K562 (cell line): ENCODE measurements at regions not wholly inside any gene's neighbourhood (a gene's known extent, or its start where the extent isn't known, plus 50 kb on each side); places are given as distances from the start of the nearest gene placed in this dataset.

Source experiments
- ATAC-seq: fragments of 200-7000 bp; cut with Tn5 transposase; 3 replicates; pipeline ENCODE4 v1.9.1; 2020; ENCODE audit warnings: moderate library complexity
- BruUV-seq: library from RNA; stranded (reverse); fragments of 400-500 nt; replicated peaks from 2 replicates; lab custom pipeline; 2021; lab: Mats Ljungman, UMichigan
- CTCF ChIA-PET: fragments of 300-600 bp; formaldehyde crosslinking; extraction: SDS; loops from one replicate; lab custom pipeline; 2021; ENCODE audit warnings: low intra/inter-chr PET ratio; lab: Yijun Ruan, JAX
- POLR2A ChIA-PET: fragments of 300-600, 350-650 bp; sonication (Branson Sonifier 250); formaldehyde crosslinking; extraction: SDS; loops from one replicate; lab custom pipeline; 2021; ENCODE audit warnings: antibody characterized with exemption, inconsistent platforms; lab: Yijun Ruan, JAX
- DNase-seq, 4 experiments: peaks; one replicate each; pipeline versions ENCODE4 v3.0.0 to v3.0.0-alpha.2; 2011 to 2018; ENCODE audit warnings: low spot score in 3 of 4, mixed read lengths in 3 of 4; ENCODE audit errors: extremely low read depth in 1 of 4
- FAIRE-seq: peaks from 2 replicates; lab custom pipeline; 2011; peaks lifted over from hg19 to GRCh38; lab: Jason Lieb, UNC
- H2AFZ ChIP-seq: 2 replicates; pipeline ENCODE4 v1.6.0; 2011; ENCODE audit warnings: low read depth, low read length, control low read depth, inconsistent platforms
- H3K27ac ChIP-seq: fragments of 200-600 bp; 3 replicates; pipeline ENCODE4 v1.8.0; 2011; ENCODE audit warnings: low read depth, mild to moderate bottlenecking, control low read depth, inconsistent platforms, low read length, moderate library complexity, mixed read lengths; ENCODE audit errors: extremely low read depth
- H3K27me3 ChIP-seq, 2 experiments: fragments of 300-600 bp in 1 of 2; 2 replicates in 1 of 2; 3 replicates in 1 of 2; pipeline versions ENCODE4 v1.6.0 to v1.8.0; 2011; ENCODE audit warnings: inconsistent platforms in 2 of 2, low read length in 2 of 2, mild to moderate bottlenecking in 1 of 2, mixed read lengths in 1 of 2, moderate library complexity in 1 of 2; ENCODE audit not compliant: control insufficient read depth in 2 of 2, insufficient read depth in 2 of 2
- H3K36me3 ChIP-seq: fragments of 300-600 bp; 3 replicates; pipeline ENCODE4 v1.8.0; 2011; ENCODE audit warnings: mild to moderate bottlenecking, low read length, inconsistent platforms; ENCODE audit not compliant: control insufficient read depth, insufficient read depth
- H3K4me1 ChIP-seq, 2 experiments: fragments of 200-600 bp in 1 of 2; replicated peaks in 1 of 2; 2 replicates in 1 of 2; 3 replicates in 1 of 2; pipeline versions ENCODE4 v1.5.1 to v1.8.0; 2011; ENCODE audit warnings: inconsistent platforms in 2 of 2, low read length in 2 of 2, mild to moderate bottlenecking in 1 of 2, mixed read lengths in 1 of 2, moderate library complexity in 1 of 2; ENCODE audit not compliant: control insufficient read depth in 2 of 2, insufficient read depth in 2 of 2
- H3K4me2 ChIP-seq: 2 replicates; pipeline ENCODE4 v1.6.1; 2011; ENCODE audit warnings: low read length, control low read depth, inconsistent platforms, mixed read lengths; ENCODE audit not compliant: insufficient read depth
- H3K4me3 ChIP-seq: fragments of 200-600 bp; sonication (generic), shearing (Covaris generic); 2 replicates; pipeline ENCODE4 v1.5.1; 2016; ENCODE audit warnings: control low read depth, inconsistent platforms
- H3K79me2 ChIP-seq: fragments of 200-600 bp; 3 replicates; pipeline ENCODE4 v1.8.0; 2011; ENCODE audit warnings: low read length, inconsistent platforms; ENCODE audit not compliant: control insufficient read depth, insufficient read depth
- H3K9ac ChIP-seq, 2 experiments: 2 replicates each; pipeline versions ENCODE4 v1.6.0 to v1.6.1; 2011; ENCODE audit warnings: low read depth in 2 of 2, low read length in 2 of 2, control low read depth in 1 of 2, inconsistent platforms in 1 of 2, mild to moderate bottlenecking in 1 of 2, mixed read lengths in 1 of 2; ENCODE audit not compliant: insufficient read depth in 1 of 2
- H3K9me1 ChIP-seq: one replicate; pipeline ENCODE4 v1.6.0; 2011; ENCODE audit warnings: inconsistent platforms, mild to moderate bottlenecking, low read length, moderate library complexity; ENCODE audit not compliant: control insufficient read depth, insufficient read depth
- H3K9me3 ChIP-seq: replicated peaks from 2 replicates; pipeline ENCODE4 v1.5.1; 2011; ENCODE audit warnings: low read depth, low read length, inconsistent platforms; ENCODE audit not compliant: control insufficient read depth, insufficient read depth
- H4K20me1 ChIP-seq: replicated peaks from 2 replicates; pipeline ENCODE4 v1.6.1; 2011; ENCODE audit warnings: low read length, inconsistent platforms, mixed read lengths; ENCODE audit not compliant: control insufficient read depth, insufficient read depth
- GATAD2A ChIP-seq: fragments of 450-650 bp; IDR thresholded peaks from 2 replicates; pipeline ENCODE4 v1.6.1; 2017
- LEF1 ChIP-seq: fragments of 450-650 bp; IDR thresholded peaks from 2 replicates; pipeline ENCODE4 v1.6.1; 2016; ENCODE audit warnings: mild to moderate bottlenecking
- MEIS2 ChIP-seq: fragments of 450-650 bp; IDR thresholded peaks from 2 replicates; pipeline ENCODE4 v1.6.1; 2014; ENCODE audit warnings: mild to moderate bottlenecking; ENCODE audit not compliant: partially characterized antibody
- SP2 ChIP-seq: IDR thresholded peaks from 2 replicates; pipeline ENCODE4 v1.6.1; 2011; ENCODE audit warnings: mild to moderate bottlenecking, low read depth, low read length, moderate library complexity; ENCODE audit not compliant: poor library complexity, severe bottlenecking; ENCODE audit errors: extremely low read depth
- U2AF1 ChIP-seq: fragments of 200-400 bp; formaldehyde crosslinking; optimal IDR thresholded peaks from 2 replicates; pipeline ENCODE3; 2017; ENCODE audit warnings: mild to moderate bottlenecking, low read depth, low read length, moderate library complexity
- ZNF140 ChIP-seq: fragments of 250-450 bp; sonication (Bioruptor Pico); IDR thresholded peaks from 2 replicates; pipeline ENCODE4 v1.8.0; 2021; ENCODE audit warnings: moderate library complexity, mild to moderate bottlenecking, inconsistent platforms
- ZNF311 ChIP-seq: fragments of 250-450 bp; sonication (Bioruptor Pico); IDR thresholded peaks from 2 replicates; pipeline ENCODE4 v1.4.0; 2020; ENCODE audit warnings: mild to moderate bottlenecking, moderate library complexity
- ZNF41 ChIP-seq: fragments of 250-450 bp; sonication (Bioruptor Pico); conservative IDR thresholded peaks from 2 replicates; pipeline ENCODE4 v1.4.0; 2020; ENCODE audit warnings: mild to moderate bottlenecking
- WGBS: fragments of 100-300 bp; shearing (Covaris generic); methylation state at CpG from one replicate; pipeline ENCODE4 v1.1.6; 2016; ENCODE audit warnings: low coverage, mixed read lengths; ENCODE audit not compliant: insufficient coverage; ENCODE audit errors: missing lambda C conversion rate; 5-methylcytosine and 5-hydroxymethylcytosine counted together
- in situ Hi-C: fragments of 300-500 bp; cut with MboI; formaldehyde crosslinking; loops from 4 replicates; pipeline ENCODE4 v1.15.0; 2018; ENCODE audit warnings: inconsistent platforms, mixed read lengths
- intact Hi-C: fragments of 100-400 bp; cut with micrococcal nuclease; formaldehyde crosslinking; loops from 2 replicates; pipeline ENCODE4 v1.14.2; 2022
- TF ChIP-seq, protein P1 (sequence below): sonication (generic); formaldehyde crosslinking; IDR thresholded peaks from 2 replicates; pipeline ENCODE4 v1.4.0; 2020; ENCODE audit warnings: mild to moderate bottlenecking, missing genetic modification reagents
- TF ChIP-seq, protein P2 (sequence below): fragments of 200-800 bp; sonication (Bioruptor generic); IDR thresholded peaks from 2 replicates; pipeline ENCODE4 v1.6.1; 2016; ENCODE audit warnings: missing genetic modification characterization, missing compliant biosample characterization
- TF ChIP-seq, protein P3 (sequence below): sonication (generic); formaldehyde crosslinking; IDR thresholded peaks from 2 replicates; pipeline ENCODE4 v1.8.0; 2023; ENCODE audit warnings: mild to moderate bottlenecking, missing genetic modification reagents

DNA sequence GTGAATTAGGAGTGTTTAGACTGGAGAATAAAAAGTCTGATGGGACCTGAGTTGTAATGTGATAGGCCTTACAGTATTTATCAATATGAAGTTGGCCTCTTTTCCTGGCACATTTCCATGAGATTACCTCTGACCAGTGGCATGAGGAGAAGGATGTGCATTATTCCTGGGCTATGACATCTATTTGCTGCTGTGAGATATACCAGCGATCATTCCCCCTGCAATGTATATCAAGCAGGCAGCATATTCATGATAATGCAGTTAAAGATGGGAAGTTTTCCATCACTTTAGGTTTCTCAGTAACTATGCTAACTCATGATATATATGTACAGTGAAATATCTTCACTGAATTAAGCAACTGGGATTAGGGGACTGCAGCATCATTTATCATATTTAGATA, 142.8 kb upstream of the MBL2 start:
- no peak for FAIRE-seq
- in situ Hi-C loops (no loop called here), intact Hi-C loops (no loop called here)
- DNase-seq = no peak
- 0% methylated on average over 1 of the region's 1 CpG for WGBS
- Histone ChIP-seq H2AFZ (no peak overlapping the region), H3K9me3 (peaks cover 2% of the 10 kb centered on the region), H3K27me3 (no peaks in the 10 kb centered on the region), H3K4me1 (no peaks in the 10 kb centered on the region), H3K27ac (no peak overlapping the region), H3K9ac (no peak overlapping the region), H3K9me1 (no peaks in the 10 kb centered on the region), H3K79me2 (no peaks in the 10 kb centered on the region), H3K4me2 (no peak overlapping the region), H3K4me3 (no peak overlapping the region), H4K20me1 (no peaks in the 10 kb centered on the region), H3K36me3 (no peaks in the 10 kb centered on the region)
- POLR2A ChIA-PET = no interaction called here
- ATAC-seq = no peak
- CTCF ChIA-PET = no interaction called here
- BruUV-seq = no TSS peak
- TF ChIP-seq ZNF311 (CRISPR knock-in tag) = no peak
- TF ChIP-seq SP2 = no peak
- no peak for TF ChIP-seq LEF1
- TF ChIP-seq, protein P1, sequence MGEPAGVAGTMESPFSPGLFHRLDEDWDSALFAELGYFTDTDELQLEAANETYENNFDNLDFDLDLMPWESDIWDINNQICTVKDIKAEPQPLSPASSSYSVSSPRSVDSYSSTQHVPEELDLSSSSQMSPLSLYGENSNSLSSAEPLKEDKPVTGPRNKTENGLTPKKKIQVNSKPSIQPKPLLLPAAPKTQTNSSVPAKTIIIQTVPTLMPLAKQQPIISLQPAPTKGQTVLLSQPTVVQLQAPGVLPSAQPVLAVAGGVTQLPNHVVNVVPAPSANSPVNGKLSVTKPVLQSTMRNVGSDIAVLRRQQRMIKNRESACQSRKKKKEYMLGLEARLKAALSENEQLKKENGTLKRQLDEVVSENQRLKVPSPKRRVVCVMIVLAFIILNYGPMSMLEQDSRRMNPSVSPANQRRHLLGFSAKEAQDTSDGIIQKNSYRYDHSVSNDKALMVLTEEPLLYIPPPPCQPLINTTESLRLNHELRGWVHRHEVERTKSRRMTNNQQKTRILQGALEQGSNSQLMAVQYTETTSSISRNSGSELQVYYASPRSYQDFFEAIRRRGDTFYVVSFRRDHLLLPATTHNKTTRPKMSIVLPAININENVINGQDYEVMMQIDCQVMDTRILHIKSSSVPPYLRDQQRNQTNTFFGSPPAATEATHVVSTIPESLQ (CRISPR knock-in tag) = no peak
- TF ChIP-seq U2AF1 = no peak
- TF ChIP-seq ZNF41 (CRISPR knock-in tag) = no peak
- TF ChIP-seq GATAD2A = no peak
- TF ChIP-seq, protein P2, sequence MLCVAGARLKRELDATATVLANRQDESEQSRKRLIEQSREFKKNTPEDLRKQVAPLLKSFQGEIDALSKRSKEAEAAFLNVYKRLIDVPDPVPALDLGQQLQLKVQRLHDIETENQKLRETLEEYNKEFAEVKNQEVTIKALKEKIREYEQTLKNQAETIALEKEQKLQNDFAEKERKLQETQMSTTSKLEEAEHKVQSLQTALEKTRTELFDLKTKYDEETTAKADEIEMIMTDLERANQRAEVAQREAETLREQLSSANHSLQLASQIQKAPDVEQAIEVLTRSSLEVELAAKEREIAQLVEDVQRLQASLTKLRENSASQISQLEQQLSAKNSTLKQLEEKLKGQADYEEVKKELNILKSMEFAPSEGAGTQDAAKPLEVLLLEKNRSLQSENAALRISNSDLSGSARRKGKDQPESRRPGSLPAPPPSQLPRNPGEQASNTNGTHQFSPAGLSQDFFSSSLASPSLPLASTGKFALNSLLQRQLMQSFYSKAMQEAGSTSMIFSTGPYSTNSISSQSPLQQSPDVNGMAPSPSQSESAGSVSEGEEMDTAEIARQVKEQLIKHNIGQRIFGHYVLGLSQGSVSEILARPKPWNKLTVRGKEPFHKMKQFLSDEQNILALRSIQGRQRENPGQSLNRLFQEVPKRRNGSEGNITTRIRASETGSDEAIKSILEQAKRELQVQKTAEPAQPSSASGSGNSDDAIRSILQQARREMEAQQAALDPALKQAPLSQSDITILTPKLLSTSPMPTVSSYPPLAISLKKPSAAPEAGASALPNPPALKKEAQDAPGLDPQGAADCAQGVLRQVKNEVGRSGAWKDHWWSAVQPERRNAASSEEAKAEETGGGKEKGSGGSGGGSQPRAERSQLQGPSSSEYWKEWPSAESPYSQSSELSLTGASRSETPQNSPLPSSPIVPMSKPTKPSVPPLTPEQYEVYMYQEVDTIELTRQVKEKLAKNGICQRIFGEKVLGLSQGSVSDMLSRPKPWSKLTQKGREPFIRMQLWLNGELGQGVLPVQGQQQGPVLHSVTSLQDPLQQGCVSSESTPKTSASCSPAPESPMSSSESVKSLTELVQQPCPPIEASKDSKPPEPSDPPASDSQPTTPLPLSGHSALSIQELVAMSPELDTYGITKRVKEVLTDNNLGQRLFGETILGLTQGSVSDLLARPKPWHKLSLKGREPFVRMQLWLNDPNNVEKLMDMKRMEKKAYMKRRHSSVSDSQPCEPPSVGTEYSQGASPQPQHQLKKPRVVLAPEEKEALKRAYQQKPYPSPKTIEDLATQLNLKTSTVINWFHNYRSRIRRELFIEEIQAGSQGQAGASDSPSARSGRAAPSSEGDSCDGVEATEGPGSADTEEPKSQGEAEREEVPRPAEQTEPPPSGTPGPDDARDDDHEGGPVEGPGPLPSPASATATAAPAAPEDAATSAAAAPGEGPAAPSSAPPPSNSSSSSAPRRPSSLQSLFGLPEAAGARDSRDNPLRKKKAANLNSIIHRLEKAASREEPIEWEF (CRISPR knock-in tag) = no peak
- TF ChIP-seq MEIS2 = no peak
- TF ChIP-seq ZNF140 (CRISPR knock-in tag) = no peak
- TF ChIP-seq, protein P3, sequence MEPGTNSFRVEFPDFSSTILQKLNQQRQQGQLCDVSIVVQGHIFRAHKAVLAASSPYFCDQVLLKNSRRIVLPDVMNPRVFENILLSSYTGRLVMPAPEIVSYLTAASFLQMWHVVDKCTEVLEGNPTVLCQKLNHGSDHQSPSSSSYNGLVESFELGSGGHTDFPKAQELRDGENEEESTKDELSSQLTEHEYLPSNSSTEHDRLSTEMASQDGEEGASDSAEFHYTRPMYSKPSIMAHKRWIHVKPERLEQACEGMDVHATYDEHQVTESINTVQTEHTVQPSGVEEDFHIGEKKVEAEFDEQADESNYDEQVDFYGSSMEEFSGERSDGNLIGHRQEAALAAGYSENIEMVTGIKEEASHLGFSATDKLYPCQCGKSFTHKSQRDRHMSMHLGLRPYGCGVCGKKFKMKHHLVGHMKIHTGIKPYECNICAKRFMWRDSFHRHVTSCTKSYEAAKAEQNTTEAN (CRISPR knock-in tag) = no peak
